ENCODE measurements at regions not wholly inside any gene's neighbourhood (a gene's known extent, or its start where the extent isn't known, plus 50 kb on each side); places are given as distances from the start of the nearest gene placed in this dataset.
"Not testable (repeated sequence)": the region's sequence is repeated elsewhere in the genome, so short reads cannot be mapped to it uniquely, and the experiment has no call there.

DNA sequence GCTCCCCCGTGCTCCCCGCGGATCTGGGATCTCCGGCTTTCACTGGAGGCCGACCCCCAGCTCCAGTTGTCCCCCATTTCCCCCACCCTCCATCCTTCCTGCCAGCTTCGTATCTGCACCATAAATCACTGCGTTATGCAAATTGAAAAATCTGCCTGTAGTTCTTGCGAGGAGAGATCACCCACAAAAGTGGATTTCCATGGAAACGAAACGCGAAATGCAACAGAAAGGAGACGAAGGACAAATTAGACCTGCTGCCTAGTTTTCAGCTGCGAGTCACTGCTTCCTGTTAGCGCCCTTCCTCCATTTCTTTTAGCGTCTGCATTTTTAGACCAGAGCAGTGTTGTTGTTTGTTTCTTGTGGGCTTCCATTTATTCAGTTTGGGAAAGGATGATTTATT is 127.1 kb upstream of the ATP10A start:
- Histone ChIP-seq H3K4me3 (no peak overlapping the region), H3K27me3 (replicated peaks; ENCODE audit: insufficient read depth) (no peaks in the 10 kb centered on the region), H3K27ac (no peak overlapping the region), H3K36me3 (no peaks in the 10 kb centered on the region), H3K4me1 (replicated peaks) (no peaks in the 10 kb centered on the region), H3K9me3 (no peaks in the 10 kb centered on the region)
- no peak for DNase-seq (ENCODE audit: low spot score)
- TF ChIP-seq POLR2AphosphoS5 (IDR thresholded peaks at IDR 0.05), result no peak
- TF ChIP-seq, protein P1, sequence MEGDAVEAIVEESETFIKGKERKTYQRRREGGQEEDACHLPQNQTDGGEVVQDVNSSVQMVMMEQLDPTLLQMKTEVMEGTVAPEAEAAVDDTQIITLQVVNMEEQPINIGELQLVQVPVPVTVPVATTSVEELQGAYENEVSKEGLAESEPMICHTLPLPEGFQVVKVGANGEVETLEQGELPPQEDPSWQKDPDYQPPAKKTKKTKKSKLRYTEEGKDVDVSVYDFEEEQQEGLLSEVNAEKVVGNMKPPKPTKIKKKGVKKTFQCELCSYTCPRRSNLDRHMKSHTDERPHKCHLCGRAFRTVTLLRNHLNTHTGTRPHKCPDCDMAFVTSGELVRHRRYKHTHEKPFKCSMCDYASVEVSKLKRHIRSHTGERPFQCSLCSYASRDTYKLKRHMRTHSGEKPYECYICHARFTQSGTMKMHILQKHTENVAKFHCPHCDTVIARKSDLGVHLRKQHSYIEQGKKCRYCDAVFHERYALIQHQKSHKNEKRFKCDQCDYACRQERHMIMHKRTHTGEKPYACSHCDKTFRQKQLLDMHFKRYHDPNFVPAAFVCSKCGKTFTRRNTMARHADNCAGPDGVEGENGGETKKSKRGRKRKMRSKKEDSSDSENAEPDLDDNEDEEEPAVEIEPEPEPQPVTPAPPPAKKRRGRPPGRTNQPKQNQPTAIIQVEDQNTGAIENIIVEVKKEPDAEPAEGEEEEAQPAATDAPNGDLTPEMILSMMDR (IDR thresholded peaks at IDR 0.05), result no peak
- no peak for TF ChIP-seq POLR2A (IDR thresholded peaks at IDR 0.05)
- WGBS, result 87% methylated on average over 15 of the region's 15 CpGs
- intact Hi-C loops (cut with DNase I), result no loop called here

DNA sequence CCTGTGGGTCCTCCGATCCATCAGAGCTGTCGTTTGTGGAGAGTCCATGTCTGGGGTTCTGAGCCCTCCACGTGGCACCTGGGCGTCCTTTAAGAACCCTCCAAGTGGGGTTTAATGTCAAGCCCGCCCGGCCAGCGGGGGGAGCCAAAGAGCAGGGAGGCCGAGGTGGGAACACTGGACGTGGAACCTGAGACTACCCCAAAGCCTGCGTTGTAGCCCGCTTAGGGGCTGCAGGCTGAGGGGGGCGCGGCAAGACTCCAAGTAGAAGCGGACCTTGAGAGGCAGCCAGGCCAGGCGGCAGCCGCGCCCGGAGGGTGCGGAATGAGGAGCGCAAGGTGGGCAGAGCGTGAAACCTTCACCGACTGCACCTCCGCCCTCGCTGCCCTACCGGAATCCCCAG is 126.2 kb upstream of the ATP10A start:
- Histone ChIP-seq H3K4me3 (no peak overlapping the region), H3K27me3 (replicated peaks; ENCODE audit: insufficient read depth) (no peaks in the 10 kb centered on the region), H3K27ac (no peak overlapping the region), H3K4me1 (replicated peaks) (no peaks in the 10 kb centered on the region), H3K9me3 (no peaks in the 10 kb centered on the region), H3K36me3 (no peaks in the 10 kb centered on the region)
- intact Hi-C loops (cut with DNase I), result no loop called here
- 93% methylated on average over 25 of the region's 25 CpGs for WGBS
- no peak for TF ChIP-seq POLR2AphosphoS5 (IDR thresholded peaks at IDR 0.05)
- TF ChIP-seq POLR2A (IDR thresholded peaks at IDR 0.05), result no peak
- TF ChIP-seq, protein P1 (IDR thresholded peaks at IDR 0.05), result no peak
- no peak for DNase-seq (ENCODE audit: low spot score)

GRCh38 chr15:25988716-25989115 is 125.6 kb upstream of the ATP10A start:
- H3K4me3 ChIP-seq; H3K27ac ChIP-seq; H3K4me1 ChIP-seq (replicated peaks); H3K9me3 ChIP-seq; DNase-seq (ENCODE audit: low spot score); H3K27me3 ChIP-seq (replicated peaks; ENCODE audit: insufficient read depth); H3K36me3 ChIP-seq; intact Hi-C loops (cut with DNase I): not testable (repeated sequence)
- WGBS, result 91% methylated on average over 9 of the region's 9 CpGs

DNA sequence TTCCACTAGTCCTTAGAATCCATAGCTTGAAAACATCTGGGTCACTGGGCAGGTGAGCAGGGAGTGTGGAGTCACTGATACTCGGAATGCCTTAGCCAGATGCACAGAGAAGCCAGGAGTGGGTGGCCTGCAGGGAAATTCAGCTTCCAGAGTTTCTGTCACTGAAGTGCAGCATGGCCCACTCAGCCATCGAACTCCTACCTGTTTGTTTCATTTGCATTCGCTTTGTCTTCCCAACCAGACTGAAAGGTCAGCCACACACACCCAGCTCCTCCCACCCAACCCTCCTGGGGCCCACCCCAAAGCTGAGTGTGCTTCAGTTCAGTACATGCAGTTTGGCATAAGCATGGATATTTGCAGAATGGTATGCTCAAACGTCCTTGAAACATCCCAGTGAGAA is 124.5 kb upstream of the ATP10A start:
- intact Hi-C loops (cut with DNase I), result no loop called here
- no peaks in the 10 kb centered on the region for H3K27me3 ChIP-seq (replicated peaks; ENCODE audit: insufficient read depth)
- H3K4me1 ChIP-seq (replicated peaks), result no peaks in the 10 kb centered on the region
- no peak overlapping the region for H3K4me3 ChIP-seq
- H3K9me3 ChIP-seq, result no peaks in the 10 kb centered on the region
- no peak for DNase-seq (ENCODE audit: low spot score)
- no peaks in the 10 kb centered on the region for H3K36me3 ChIP-seq
- WGBS, result 59% methylated on average over 4 of the region's 4 CpGs
- TF ChIP-seq POLR2AphosphoS5 (IDR thresholded peaks at IDR 0.05), result no peak
- TF ChIP-seq POLR2A (IDR thresholded peaks at IDR 0.05), result no peak
- TF ChIP-seq, protein P1 (IDR thresholded peaks at IDR 0.05), result no peak
- H3K27ac ChIP-seq, result no peak overlapping the region

GRCh38 chr15:25985165-25985564 is 122.0 kb upstream of the ATP10A start:
- H3K27me3 ChIP-seq (replicated peaks; ENCODE audit: insufficient read depth), result no peaks in the 10 kb centered on the region
- H3K36me3 ChIP-seq, result no peaks in the 10 kb centered on the region
- H3K27ac ChIP-seq, result no peak overlapping the region
- H3K9me3 ChIP-seq, result no peaks in the 10 kb centered on the region
- no peak overlapping the region for H3K4me3 ChIP-seq
- 23% methylated on average over 4 of the region's 4 CpGs for WGBS
- DNase-seq (ENCODE audit: low spot score), result no peak
- H3K4me1 ChIP-seq (replicated peaks), result no peaks in the 10 kb centered on the region
- intact Hi-C loops (cut with DNase I), result no loop called here
- TF ChIP-seq POLR2AphosphoS5 (IDR thresholded peaks at IDR 0.05), result no peak
- TF ChIP-seq, protein P1 (IDR thresholded peaks at IDR 0.05), result no peak

Data from prostate gland (tissue), 2 donors.